Heart left ventricle (tissue), 16 donors: ENCODE measurements at regions not wholly inside any gene's neighbourhood (a gene's known extent, or its start where the extent isn't known, plus 50 kb on each side); places are given as distances from the start of the nearest gene placed in this dataset.

Source experiments
- ATAC-seq, 4 donors: fragments of 200-7000 bp; cut with Tn5 transposase; one replicate each; pipeline ENCODE4 v1.9.1; 2020 to 2022; ENCODE audit warnings: moderate library complexity in 4 of 4, mild to moderate bottlenecking in 3 of 4, moderate number of reproducible peaks in 1 of 4
- DNase-seq, 5 donors: peaks; one replicate each; pipeline ENCODE4 v3.0.0-alpha.2; 2020
- H3K27ac ChIP-seq, 12 donors: fragments of 200-600 bp; sonication (generic) in 4 of 12; one replicate each; pipeline versions ENCODE4 v1.5.0 to v1.8.0; 2016 to 2022; ENCODE audit warnings: mild to moderate bottlenecking in 2 of 12
- H3K27me3 ChIP-seq, 9 donors: fragments of 200-600 bp; sonication (generic) in 2 of 9; one replicate each; pipeline versions ENCODE4 v1.5.1 to v1.8.0; 2016 to 2022; ENCODE audit warnings: mild to moderate bottlenecking in 3 of 9
- H3K36me3 ChIP-seq, 9 donors: fragments of 200-600 bp; sonication (generic) in 2 of 9; one replicate each; pipeline versions ENCODE4 v1.5.0 to v1.8.0; 2018 to 2022; ENCODE audit warnings: mild to moderate bottlenecking in 2 of 9
- H3K4me1 ChIP-seq, 12 donors: fragments of 200-600 bp; sonication (generic) in 4 of 12; one replicate each; pipeline versions ENCODE4 v1.5.0 to v1.8.0; 2016 to 2022; ENCODE audit warnings: mild to moderate bottlenecking in 3 of 12
- H3K4me3 ChIP-seq, 12 donors: fragments of 200-600 bp; sonication (generic) in 4 of 12; one replicate each; pipeline versions ENCODE4 v1.5.0 to v1.8.0; 2017 to 2022; ENCODE audit warnings: mild to moderate bottlenecking in 9 of 12, moderate library complexity in 4 of 12
- H3K9me3 ChIP-seq, 12 donors: fragments of 200-600 bp; sonication (generic) in 4 of 12; one replicate each; pipeline versions ENCODE4 v1.5.0 to v1.8.0; 2016 to 2022; ENCODE audit warnings: mild to moderate bottlenecking in 1 of 12
- CTCF ChIP-seq, 12 donors: fragments of 200-600 bp; sonication (generic) in 4 of 12; IDR thresholded peaks; one replicate each; pipeline versions ENCODE4 v1.5.0 to v1.8.0; 2018 to 2022; ENCODE audit warnings: antibody characterized with exemption in 12 of 12, mild to moderate bottlenecking in 5 of 12
- POLR2A ChIP-seq, 2 donors: fragments of 450-650 bp; IDR thresholded peaks; one replicate each; pipeline ENCODE4 v1.6.1; 2017; ENCODE audit warnings: antibody characterized with exemption in 2 of 2, mild to moderate bottlenecking in 2 of 2, moderate library complexity in 2 of 2
- WGBS, 4 donors: extraction: QIAGEN DNeasy Blood & Tissue Kit in 2 of 4; methylation state at CpG; one replicate each; pipeline versions ENCODE4 v1.1.5 to v1.1.7; 2013 to 2018; 5-methylcytosine and 5-hydroxymethylcytosine counted together
- intact Hi-C, 10 donors: fragments of 100-400 bp; cut with DNase I; formaldehyde crosslinking; loops; one replicate each; pipeline versions ENCODE4 v1.11.1 to v1.14.2; 2022
- donor health status: ischemic (EF 13 %, LVEDD 7.1; RV severe dilation, severe dysfunction).
- donor health status: healthy with polysubstance abuse.
- donor health status: DM: no; HTN: yes; CAD: no.
- donor health status: DM: no; HTN: no; CAD: no.
- donor health status: ischemic (EF 25% LVEDD 6.9; RV normal size, moderate dysfunction).
- donor health status: ischemic (EF 25% LVEDD 5.7; RV mildly dilated, moderate dysfunction).
- donor health status: healthy.
- donor health status: DM: yes; HTN: yes; CAD: no.
- donor health status: ischemic (EF 35%, LVEDD 5.7; RV mildly dilated, moderate dysfunction).
- donor health status: nonischemic (EF 11% LVEDD 7.7; RV severe dilation, severe dysfunction).
- donor health status: DM: yes; HTN: yes; CAD: no.
- donor health status: PGD.
- donor health status: ischemic (EF 29% LVEDD 5.4; RV normal size, mild dysfunction).
- donor health status: nonischemic (EF 23%, LVEDD 6.1; RV moderate dilation, normal function).

- no peak for DNase-seq
- no peak overlapping the region for H3K27ac ChIP-seq
- H3K9me3 ChIP-seq, result no peaks in the 10 kb centered on the region
- intact Hi-C loops, result no loop called here
- peaks cover 0 to 3% (median 0%) of the 10 kb centered on the region in 12 donors for H3K4me1 ChIP-seq
- no peaks in the 10 kb centered on the region for H3K36me3 ChIP-seq
- no peaks in the 10 kb centered on the region for H3K27me3 ChIP-seq
- TF ChIP-seq POLR2A (IDR thresholded peaks at IDR 0.05) (no peak), CTCF (IDR thresholded peaks at IDR 0.05) (no peak)
- ATAC-seq, result no peak
- H3K4me3 ChIP-seq, result no peak overlapping the region
- whole genome bisulfite sequencing, 4 donors, result 84 to 90% (median 86%) methylated on average over 1 of the region's 1 CpG
Measured at GRCh38 chr2:76501641-76502040, 790.9 kb upstream of the GCFC2 start.

GRCh38 chr2:76498360-76498759 is 787.6 kb upstream of the GCFC2 start:
- intact Hi-C loops, result no loop called here
- H3K27ac ChIP-seq, result no peak overlapping the region
- H3K27me3 ChIP-seq, result no peaks in the 10 kb centered on the region
- no peaks in the 10 kb centered on the region for H3K9me3 ChIP-seq
- H3K4me1 ChIP-seq, result peaks cover 0 to 3% (median 0%) of the 10 kb centered on the region in 12 donors
- no peak for TF ChIP-seq POLR2A (IDR thresholded peaks at IDR 0.05)
- TF ChIP-seq CTCF (IDR thresholded peaks at IDR 0.05), result no peak
- peak in 3 of 5 donors; percentile 13 to 27 (median 22) for DNase-seq
- WGBS, 4 donors, result 28 to 35% (median 31%) methylated on average over 2 of the region's 2 CpGs
- no peak overlapping the region for H3K4me3 ChIP-seq
- peak in 1 of 4 donors; percentile 59 for ATAC-seq
- H3K36me3 ChIP-seq, result no peaks in the 10 kb centered on the region

GRCh38 chr2:76491503-76491902 is 780.8 kb upstream of the GCFC2 start:
- intact Hi-C loops, result no loop called here
- no peaks in the 10 kb centered on the region for H3K9me3 ChIP-seq
- H3K4me1 ChIP-seq, result no peaks in the 10 kb centered on the region
- no peaks in the 10 kb centered on the region for H3K36me3 ChIP-seq
- no peaks in the 10 kb centered on the region for H3K27me3 ChIP-seq
- H3K4me3 ChIP-seq, result no peak overlapping the region
- DNase-seq, result no peak
- H3K27ac ChIP-seq, result no peak overlapping the region
- 55 to 82% (median 74%) methylated on average over 1 of the region's 1 CpG for WGBS, 4 donors
- ATAC-seq, result no peak
- no peak for TF ChIP-seq POLR2A (IDR thresholded peaks at IDR 0.05)
- TF ChIP-seq CTCF (IDR thresholded peaks at IDR 0.05), result no peak

DNA sequence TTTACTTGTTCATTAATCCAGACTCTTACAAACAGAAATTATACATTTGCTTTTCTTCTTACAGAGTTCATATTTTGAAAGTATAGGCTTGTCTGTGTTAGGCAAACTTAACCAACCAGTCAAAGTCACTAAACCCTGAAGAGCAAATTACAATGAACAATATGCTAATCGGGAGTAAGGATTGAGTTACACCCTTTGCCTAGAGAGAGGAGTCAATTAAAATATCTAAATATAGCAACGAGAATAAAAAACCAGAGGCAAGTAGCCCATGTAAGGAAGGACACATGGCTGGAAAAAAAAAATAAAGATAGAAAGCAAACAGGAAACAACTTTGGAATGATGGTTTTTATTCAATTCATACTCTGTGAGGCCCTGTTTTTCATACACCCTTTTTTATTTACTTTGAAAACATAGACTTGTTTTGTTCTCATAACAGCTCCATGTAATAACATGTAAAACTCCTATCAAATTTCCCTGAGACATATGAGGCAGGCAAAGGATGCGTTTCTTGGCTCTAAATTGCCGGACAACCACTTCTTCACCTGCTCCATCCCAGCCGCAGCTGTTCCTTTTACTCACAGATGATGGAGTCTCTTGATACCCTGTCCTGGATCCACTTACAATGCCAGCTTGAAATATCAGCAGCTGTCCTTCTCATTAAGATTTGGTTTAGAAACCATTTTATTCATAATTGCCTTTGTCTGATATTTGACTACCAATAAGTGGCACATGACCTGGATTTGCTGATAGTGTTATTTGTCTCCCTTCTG is 767.7 kb upstream of the GCFC2 start:
- TF ChIP-seq POLR2A (IDR thresholded peaks at IDR 0.05), result no peak
- TF ChIP-seq CTCF (IDR thresholded peaks at IDR 0.05), result no peak
- no peak for DNase-seq

More for the DNA sequence above, 767.7 kb upstream of the GCFC2 start:
- no peak overlapping the region for H3K27ac ChIP-seq
- ATAC-seq, result no peak
- H3K36me3 ChIP-seq, result no peaks in the 10 kb centered on the region
- no peaks in the 10 kb centered on the region for H3K4me1 ChIP-seq
- intact Hi-C loops, result no loop called here
- H3K4me3 ChIP-seq, result no peak overlapping the region
- H3K27me3 ChIP-seq, result no peaks in the 10 kb centered on the region
- WGBS, 4 donors, result 62 to 74% (median 68%) methylated on average over 5 of the region's 5 CpGs
- no peaks in the 10 kb centered on the region for H3K9me3 ChIP-seq
